HUES6 (cell line): ENCODE measurements at regions not wholly inside any gene's neighbourhood (a gene's known extent, or its start where the extent isn't known, plus 50 kb on each side); places are given as distances from the start of the nearest gene placed in this dataset.

ENCODE experiments used
- H3K27ac ChIP-seq: 2 replicates; pipeline ENCODE4 v1.7.0; 2013; ENCODE audit warnings: low read depth, mild to moderate bottlenecking, low read length, inconsistent platforms
- H3K27me3 ChIP-seq: 2 replicates; pipeline ENCODE4 v1.6.1; 2013; ENCODE audit warnings: low read length; ENCODE audit not compliant: control insufficient read depth, insufficient read depth
- H3K36me3 ChIP-seq: 2 replicates; pipeline ENCODE4 v1.6.1; 2013; ENCODE audit warnings: low read length; ENCODE audit not compliant: control insufficient read depth, insufficient read depth
- H3K4me1 ChIP-seq: 2 replicates; pipeline ENCODE4 v1.6.1; 2013; ENCODE audit warnings: low read length; ENCODE audit not compliant: control insufficient read depth, insufficient read depth
- H3K4me3 ChIP-seq: 2 replicates; pipeline ENCODE4 v1.5.1; 2013; ENCODE audit warnings: low read depth, low read length
- H3K9ac ChIP-seq: one replicate; pipeline ENCODE4 v1.6.1; 2013; ENCODE audit warnings: mild to moderate bottlenecking, low read length
- H3K9me3 ChIP-seq: 2 replicates; pipeline ENCODE4 v1.6.1; 2013; ENCODE audit warnings: low read depth, low read length; ENCODE audit not compliant: control insufficient read depth, insufficient read depth

- H3K27ac ChIP-seq: no peak overlapping the region
- H3K27me3 ChIP-seq: no peaks in the 10 kb centered on the region
- no peak overlapping the region for H3K4me3 ChIP-seq
- no peaks in the 10 kb centered on the region for H3K36me3 ChIP-seq
- H3K9ac ChIP-seq: no peak overlapping the region
- H3K9me3 ChIP-seq: no peaks in the 10 kb centered on the region
- H3K4me1 ChIP-seq: no peaks in the 10 kb centered on the region
These were observed 150.6 kb downstream of the SI start for GRCh38 chr3:164927728-164928127.

GRCh38 chr3:164918905-164919304, 159.4 kb downstream of the SI start:
- no peaks in the 10 kb centered on the region for H3K27me3 ChIP-seq
- H3K36me3 ChIP-seq: no peaks in the 10 kb centered on the region
- no peak overlapping the region for H3K27ac ChIP-seq
- 0 out of 2 replicates have a peak, but pooled peaks cover 4% of the 10 kb centered on the region for H3K9me3 ChIP-seq
- H3K9ac ChIP-seq: no peak overlapping the region
- no peak overlapping the region for H3K4me3 ChIP-seq
- no peaks in the 10 kb centered on the region for H3K4me1 ChIP-seq

GRCh38 chr3:164912916-164913315, 165.4 kb downstream of the SI start:
- Histone ChIP-seq H3K4me3 (no peak overlapping the region), H3K27me3 (no peaks in the 10 kb centered on the region), H3K9ac (no peak overlapping the region), H3K27ac (no peak overlapping the region), H3K4me1 (no peaks in the 10 kb centered on the region), H3K36me3 (no peaks in the 10 kb centered on the region), H3K9me3 (peaks cover 25% of the 10 kb centered on the region)

- Histone ChIP-seq H3K27me3 (no peaks in the 10 kb centered on the region), H3K27ac (no peak overlapping the region), H3K4me3 (no peak overlapping the region), H3K36me3 (no peaks in the 10 kb centered on the region), H3K9ac (no peak overlapping the region), H3K4me1 (no peaks in the 10 kb centered on the region), H3K9me3 (no peaks in the 10 kb centered on the region)
These were observed 174.4 kb downstream of the SI start for GRCh38 chr3:164903820-164904451.

GRCh38 chr3:164897342-164897741, 181.0 kb downstream of the SI start:
- no peaks in the 10 kb centered on the region for H3K27me3 ChIP-seq
- no peak overlapping the region for H3K4me3 ChIP-seq
- H3K9me3 ChIP-seq: no peaks in the 10 kb centered on the region
- no peaks in the 10 kb centered on the region for H3K4me1 ChIP-seq
- no peaks in the 10 kb centered on the region for H3K36me3 ChIP-seq
- H3K9ac ChIP-seq: no peak overlapping the region
- H3K27ac ChIP-seq: no peak overlapping the region

GRCh38 chr3:164890061-164890460, 188.2 kb downstream of the SI start:
- H3K4me3 ChIP-seq: no peak overlapping the region
- no peaks in the 10 kb centered on the region for H3K27me3 ChIP-seq
- H3K36me3 ChIP-seq: no peaks in the 10 kb centered on the region
- H3K9ac ChIP-seq: no peak overlapping the region
- H3K27ac ChIP-seq: no peak overlapping the region
- H3K9me3 ChIP-seq: no peaks in the 10 kb centered on the region
- H3K4me1 ChIP-seq: peaks cover 13% of the 10 kb centered on the region

- Histone ChIP-seq H3K36me3 (no peaks in the 10 kb centered on the region), H3K27me3 (no peaks in the 10 kb centered on the region), H3K4me1 (no peaks in the 10 kb centered on the region), H3K9ac (no peak overlapping the region), H3K4me3 (no peak overlapping the region), H3K27ac (no peak overlapping the region), H3K9me3 (no peaks in the 10 kb centered on the region)
These were observed 195.1 kb downstream of the SI start for GRCh38 chr3:164883171-164883570.

- Histone ChIP-seq H3K27ac (no peak overlapping the region), H3K36me3 (no peaks in the 10 kb centered on the region), H3K4me1 (no peaks in the 10 kb centered on the region), H3K27me3 (no peaks in the 10 kb centered on the region), H3K9me3 (no peaks in the 10 kb centered on the region), H3K4me3 (no peak overlapping the region), H3K9ac (no peak overlapping the region)
These were observed 199.1 kb downstream of the SI start for GRCh38 chr3:164879201-164879600.

- H3K4me1 ChIP-seq: peaks cover 13% of the 10 kb centered on the region
- H3K27ac ChIP-seq: no peak overlapping the region
- no peaks in the 10 kb centered on the region for H3K9me3 ChIP-seq
- no peak overlapping the region for H3K4me3 ChIP-seq
- H3K9ac ChIP-seq: no peak overlapping the region
- H3K36me3 ChIP-seq: no peaks in the 10 kb centered on the region
- no peaks in the 10 kb centered on the region for H3K27me3 ChIP-seq
These were observed 213.8 kb downstream of the SI start for GRCh38 chr3:164864454-164864853.

- Histone ChIP-seq H3K4me3 (no peak overlapping the region), H3K36me3 (no peaks in the 10 kb centered on the region), H3K9me3 (no peaks in the 10 kb centered on the region), H3K27me3 (no peaks in the 10 kb centered on the region), H3K9ac (no peak overlapping the region), H3K4me1 (peaks cover 16% of the 10 kb centered on the region), H3K27ac (no peak overlapping the region)
These were observed 225.4 kb downstream of the SI start for GRCh38 chr3:164852866-164853265.

- Histone ChIP-seq H3K27ac (no peak overlapping the region), H3K4me3 (no peak overlapping the region), H3K9ac (no peak overlapping the region), H3K9me3 (no peaks in the 10 kb centered on the region), H3K4me1 (peaks cover 16% of the 10 kb centered on the region), H3K27me3 (no peaks in the 10 kb centered on the region), H3K36me3 (no peaks in the 10 kb centered on the region)
These were observed 226.4 kb downstream of the SI start for GRCh38 chr3:164851905-164852304.

GRCh38 chr3:164851204-164851603, 227.1 kb downstream of the SI start:
- no peak overlapping the region for H3K4me3 ChIP-seq
- H3K4me1 ChIP-seq: peaks cover 16% of the 10 kb centered on the region
- H3K27ac ChIP-seq: no peak overlapping the region
- no peaks in the 10 kb centered on the region for H3K9me3 ChIP-seq
- H3K27me3 ChIP-seq: no peaks in the 10 kb centered on the region
- H3K9ac ChIP-seq: no peak overlapping the region
- no peaks in the 10 kb centered on the region for H3K36me3 ChIP-seq
